ENCODE measurements at regions not wholly inside any gene's neighbourhood (a gene's known extent, or its start where the extent isn't known, plus 50 kb on each side); places are given as distances from the start of the nearest gene placed in this dataset.
A peak's percentile ranks its signal among the peaks of the same experiment; 100 is the strongest.
"Not testable (repeated sequence)": the region's sequence is repeated elsewhere in the genome, so short reads cannot be mapped to it uniquely, and the experiment has no call there.

DNA sequence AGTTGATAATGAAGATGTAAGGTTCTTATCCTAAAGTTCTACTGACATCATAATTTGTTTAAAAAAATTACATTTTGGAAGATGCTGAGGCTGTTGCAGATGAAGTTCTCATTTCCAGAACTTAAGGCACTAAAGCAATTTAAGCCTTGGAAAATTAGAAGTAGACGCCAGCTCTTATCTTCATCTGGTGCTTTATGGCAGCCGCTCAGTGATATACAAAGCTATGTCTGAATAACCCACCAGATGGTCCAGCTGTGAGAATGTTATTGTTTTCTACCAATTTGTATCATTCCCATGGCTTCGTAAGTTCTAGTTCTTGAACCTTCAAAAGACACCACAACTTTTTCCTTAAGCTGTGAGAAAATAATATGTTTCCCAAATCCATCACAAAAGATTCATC is 212.1 kb upstream of the ARID2 start:
- no peak overlapping the region for H3K9ac ChIP-seq (ENCODE audit: low read length)
- H3K27ac ChIP-seq (ENCODE audit: low read length): no peak overlapping the region
- H3K27me3 ChIP-seq (ENCODE audit: low read depth, low read length): no peaks in the 10 kb centered on the region
- H3K79me2 ChIP-seq (ENCODE audit: low read length): no peaks in the 10 kb centered on the region
- H3K36me3 ChIP-seq (replicated peaks; ENCODE audit: low read depth, low read length): no peaks in the 10 kb centered on the region
- H4K20me1 ChIP-seq (ENCODE audit: insufficient read depth, low read length): no peaks in the 10 kb centered on the region
- H2AFZ ChIP-seq (ENCODE audit: low read depth, low read length): no peak overlapping the region
- H3K4me3 ChIP-seq (ENCODE audit: low read length): no peak overlapping the region
- no peaks in the 10 kb centered on the region for H3K9me3 ChIP-seq (ENCODE audit: insufficient read depth, low read length)
- no peak overlapping the region for H3K4me2 ChIP-seq (ENCODE audit: low read length)
- peaks cover 12% of the 10 kb centered on the region for H3K4me1 ChIP-seq (ENCODE audit: low read length)
- no peak for TF ChIP-seq CTCF (IDR thresholded peaks at IDR 0.05; ENCODE audit: low read depth, low read length)
- no peak for TF ChIP-seq EZH2phosphoT487 (IDR thresholded peaks at IDR 0.05; ENCODE audit: low read depth)

- Histone ChIP-seq H3K4me1 (ENCODE audit: low read length) (peaks cover 12% of the 10 kb centered on the region), H3K27ac (ENCODE audit: low read length) (0 out of 2 replicates have a peak overlapping the region, but pooled peaks have one; percentile 9), H3K4me2 (ENCODE audit: low read length) (peak overlapping the region; percentile 51), H3K36me3 (replicated peaks; ENCODE audit: low read depth, low read length) (no peaks in the 10 kb centered on the region), H3K9me3 (ENCODE audit: insufficient read depth, low read length) (no peaks in the 10 kb centered on the region), H3K79me2 (ENCODE audit: low read length) (no peaks in the 10 kb centered on the region), H3K27me3 (ENCODE audit: low read depth, low read length) (no peaks in the 10 kb centered on the region), H3K9ac (ENCODE audit: low read length) (no peak overlapping the region; the same call in 1 of the 2 replicates), H4K20me1 (ENCODE audit: insufficient read depth, low read length) (no peaks in the 10 kb centered on the region), H2AFZ (ENCODE audit: low read depth, low read length) (peak overlapping the region; percentile 95), H3K4me3 (ENCODE audit: low read length) (0 out of 2 replicates have a peak overlapping the region, but pooled peaks have one; percentile 2)
- TF ChIP-seq EZH2phosphoT487 (IDR thresholded peaks at IDR 0.05; ENCODE audit: low read depth): no peak
- no peak for TF ChIP-seq CTCF (IDR thresholded peaks at IDR 0.05; ENCODE audit: low read depth, low read length)
Observed at GRCh38 chr12:45518291-45519235, 210.9 kb upstream of the ARID2 start.

DNA sequence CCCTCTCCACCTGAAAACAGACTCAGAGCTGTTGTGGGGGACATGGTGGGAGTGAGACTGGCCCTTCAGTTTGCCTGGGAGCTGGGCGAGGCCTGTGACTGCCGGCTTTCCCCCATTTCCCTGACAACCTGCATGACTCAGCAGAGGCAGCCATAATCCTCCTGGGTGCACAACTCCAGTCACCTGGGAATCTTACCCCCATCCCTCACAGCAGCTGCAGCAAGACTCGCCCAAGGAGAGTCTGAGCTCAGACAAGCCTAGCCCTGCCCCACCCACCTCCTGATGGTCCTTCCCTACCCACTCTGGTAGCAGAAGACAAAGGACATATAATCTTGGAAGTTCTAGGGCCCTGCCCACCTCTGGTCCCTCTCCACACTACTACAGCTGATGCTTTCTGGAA is 207.3 kb upstream of the ARID2 start:
- Histone ChIP-seq H2AFZ (ENCODE audit: low read depth, low read length) (no peak overlapping the region), H3K27me3 (ENCODE audit: low read depth, low read length) (no peaks in the 10 kb centered on the region), H3K4me3 (ENCODE audit: low read length) (no peak overlapping the region), H3K9ac (ENCODE audit: low read length) (no peak overlapping the region), H3K36me3 (replicated peaks; ENCODE audit: low read depth, low read length) (no peaks in the 10 kb centered on the region), H3K79me2 (ENCODE audit: low read length) (no peaks in the 10 kb centered on the region), H4K20me1 (ENCODE audit: insufficient read depth, low read length) (no peaks in the 10 kb centered on the region), H3K4me1 (ENCODE audit: low read length) (peaks cover 12% of the 10 kb centered on the region), H3K27ac (ENCODE audit: low read length) (no peak overlapping the region), H3K9me3 (ENCODE audit: insufficient read depth, low read length) (no peaks in the 10 kb centered on the region), H3K4me2 (ENCODE audit: low read length) (no peak overlapping the region)
- TF ChIP-seq CTCF (IDR thresholded peaks at IDR 0.05; ENCODE audit: low read depth, low read length) (no peak), EZH2phosphoT487 (IDR thresholded peaks at IDR 0.05; ENCODE audit: low read depth) (no peak)

- H3K79me2 ChIP-seq (ENCODE audit: low read length); H2AFZ ChIP-seq (ENCODE audit: low read depth, low read length); H4K20me1 ChIP-seq (ENCODE audit: insufficient read depth, low read length); H3K27me3 ChIP-seq (ENCODE audit: low read depth, low read length); H3K4me3 ChIP-seq (ENCODE audit: low read length); H3K4me1 ChIP-seq (ENCODE audit: low read length); H3K27ac ChIP-seq (ENCODE audit: low read length); H3K4me2 ChIP-seq (ENCODE audit: low read length); H3K9me3 ChIP-seq (ENCODE audit: insufficient read depth, low read length); H3K9ac ChIP-seq (ENCODE audit: low read length); H3K36me3 ChIP-seq (replicated peaks; ENCODE audit: low read depth, low read length): not testable (repeated sequence)
Observed at GRCh38 chr12:45526823-45527222, 202.7 kb upstream of the ARID2 start.
